ENCODE measurements at regions not wholly inside any gene's neighbourhood (a gene's known extent, or its start where the extent isn't known, plus 50 kb on each side); places are given as distances from the start of the nearest gene placed in this dataset.

DNA sequence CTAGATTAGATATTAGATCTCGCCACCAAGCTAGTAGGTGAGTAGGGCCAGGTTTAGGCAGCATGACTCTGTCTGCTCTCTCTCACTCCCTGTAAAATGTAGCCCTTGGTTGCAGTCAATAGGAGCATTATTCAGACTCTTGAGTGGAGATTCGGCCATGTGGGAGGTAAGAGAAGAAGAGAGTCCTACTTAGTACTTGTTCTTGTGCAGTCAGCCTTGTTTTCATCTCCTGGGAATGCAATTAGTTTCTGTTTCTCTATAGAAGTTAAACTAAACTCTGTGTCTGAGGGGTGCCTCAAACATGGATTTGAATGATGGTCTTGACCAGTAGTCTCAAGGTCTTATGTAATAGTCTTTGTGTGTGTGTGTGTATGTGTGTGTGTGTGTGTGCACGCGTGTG lies 229.5 kb upstream of the DPH6 start:
- TF ChIP-seq, protein P1, sequence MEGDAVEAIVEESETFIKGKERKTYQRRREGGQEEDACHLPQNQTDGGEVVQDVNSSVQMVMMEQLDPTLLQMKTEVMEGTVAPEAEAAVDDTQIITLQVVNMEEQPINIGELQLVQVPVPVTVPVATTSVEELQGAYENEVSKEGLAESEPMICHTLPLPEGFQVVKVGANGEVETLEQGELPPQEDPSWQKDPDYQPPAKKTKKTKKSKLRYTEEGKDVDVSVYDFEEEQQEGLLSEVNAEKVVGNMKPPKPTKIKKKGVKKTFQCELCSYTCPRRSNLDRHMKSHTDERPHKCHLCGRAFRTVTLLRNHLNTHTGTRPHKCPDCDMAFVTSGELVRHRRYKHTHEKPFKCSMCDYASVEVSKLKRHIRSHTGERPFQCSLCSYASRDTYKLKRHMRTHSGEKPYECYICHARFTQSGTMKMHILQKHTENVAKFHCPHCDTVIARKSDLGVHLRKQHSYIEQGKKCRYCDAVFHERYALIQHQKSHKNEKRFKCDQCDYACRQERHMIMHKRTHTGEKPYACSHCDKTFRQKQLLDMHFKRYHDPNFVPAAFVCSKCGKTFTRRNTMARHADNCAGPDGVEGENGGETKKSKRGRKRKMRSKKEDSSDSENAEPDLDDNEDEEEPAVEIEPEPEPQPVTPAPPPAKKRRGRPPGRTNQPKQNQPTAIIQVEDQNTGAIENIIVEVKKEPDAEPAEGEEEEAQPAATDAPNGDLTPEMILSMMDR (IDR thresholded peaks at IDR 0.05), result no peak
- TF ChIP-seq POLR2A (IDR thresholded peaks at IDR 0.05) (no peak), EP300 (IDR thresholded peaks at IDR 0.05) (no peak)
